ENCODE measurements at regions not wholly inside any gene's neighbourhood (a gene's known extent, or its start where the extent isn't known, plus 50 kb on each side); places are given as distances from the start of the nearest gene placed in this dataset.

DNA sequence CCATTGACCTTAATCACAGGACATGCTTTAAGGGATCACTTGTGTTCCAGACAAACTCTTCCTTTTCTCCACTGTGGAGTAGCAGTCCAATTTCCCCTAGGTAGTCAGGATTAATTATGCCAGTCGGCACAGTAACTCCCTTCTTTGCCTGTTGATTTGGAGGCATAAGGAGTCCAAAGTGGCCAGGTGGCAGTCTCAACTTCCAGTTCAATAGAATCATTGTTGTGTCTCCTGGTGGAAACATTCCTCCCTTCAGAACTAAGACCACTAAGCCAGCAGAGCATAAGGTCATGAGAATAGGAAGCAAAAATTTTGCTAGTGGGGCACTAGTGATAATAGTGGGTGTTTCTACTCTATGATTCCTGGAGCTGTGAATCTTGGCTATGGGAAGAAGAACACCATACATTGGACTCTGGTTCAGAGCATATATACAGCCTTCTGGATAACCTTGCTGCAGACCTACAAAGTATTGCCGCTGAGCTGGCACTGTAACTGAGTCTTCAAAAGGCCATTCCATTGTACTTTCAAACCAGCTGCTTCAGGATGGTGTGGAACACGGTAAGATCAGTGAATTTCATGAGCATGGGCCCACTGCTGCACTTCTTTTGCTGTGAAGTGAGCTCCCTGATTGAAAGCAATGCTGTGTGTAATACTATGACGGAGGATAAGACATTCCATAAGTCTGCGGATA lies 147.3 kb upstream of the MAX start:
- Histone ChIP-seq H2BK5ac (ENCODE audit: low read length) (no peak overlapping the region), H3K79me2 (ENCODE audit: control insufficient read depth, insufficient read depth, low read length) (no peaks in the 10 kb centered on the region), H3K4ac (ENCODE audit: low read depth, low read length) (no peak overlapping the region), H3K4me1 (ENCODE audit: control insufficient read depth, low read depth, low read length) (no peaks in the 10 kb centered on the region), H2AK5ac (ENCODE audit: low read length) (no peak overlapping the region), H2BK15ac (replicated peaks; ENCODE audit: low read depth) (no peak overlapping the region), H3K4me2 (ENCODE audit: low read length) (no peak overlapping the region), H3K23ac (ENCODE audit: low read length) (no peak overlapping the region), H3K56ac (ENCODE audit: low read length) (no peak overlapping the region), H3K18ac (ENCODE audit: low read length) (no peak overlapping the region), H3K27me3 (ENCODE audit: insufficient read depth, low read length, poor library complexity) (no peaks in the 10 kb centered on the region), H3K27ac (ENCODE audit: low read depth, low read length) (no peak overlapping the region), H3K79me1 (ENCODE audit: low read length) (no peaks in the 10 kb centered on the region), H4K8ac (ENCODE audit: low read depth, low read length) (no peak overlapping the region), H3K9ac (ENCODE audit: low read length) (no peak overlapping the region), H3K4me3 (ENCODE audit: low read length) (no peak overlapping the region), H3K36me3 (ENCODE audit: control insufficient read depth, insufficient read depth, low read length) (no peaks in the 10 kb centered on the region), H4K5ac (ENCODE audit: low read length) (no peak overlapping the region), H2BK120ac (ENCODE audit: low read depth, low read length) (no peak overlapping the region)
- WGBS (ENCODE audit: extremely low coverage, insufficient coverage, low lambda C conversion rate) = no CpG with 5 or more reads among the region's 5 CpGs
- no peak for DNase-seq

GRCh38 chr14:65250162-65250495 lies 147.8 kb upstream of the MAX start:
- WGBS (ENCODE audit: extremely low coverage, insufficient coverage, low lambda C conversion rate) = no CpG with 5 or more reads among the region's 2 CpGs
- Histone ChIP-seq H3K4me3 (ENCODE audit: low read length) (no peak overlapping the region), H3K36me3 (ENCODE audit: control insufficient read depth, insufficient read depth, low read length) (no peaks in the 10 kb centered on the region), H2BK120ac (ENCODE audit: low read depth, low read length) (no peak overlapping the region), H4K8ac (ENCODE audit: low read depth, low read length) (no peak overlapping the region), H3K27ac (ENCODE audit: low read depth, low read length) (no peak overlapping the region), H3K9ac (ENCODE audit: low read length) (no peak overlapping the region), H3K79me2 (ENCODE audit: control insufficient read depth, insufficient read depth, low read length) (no peaks in the 10 kb centered on the region), H3K4me2 (ENCODE audit: low read length) (no peak overlapping the region), H2BK5ac (ENCODE audit: low read length) (no peak overlapping the region), H3K56ac (ENCODE audit: low read length) (no peak overlapping the region), H3K18ac (ENCODE audit: low read length) (no peak overlapping the region), H3K27me3 (ENCODE audit: insufficient read depth, low read length, poor library complexity) (no peaks in the 10 kb centered on the region), H3K23ac (ENCODE audit: low read length) (no peak overlapping the region), H2BK15ac (replicated peaks; ENCODE audit: low read depth) (no peak overlapping the region), H2AK5ac (ENCODE audit: low read length) (no peak overlapping the region), H3K79me1 (ENCODE audit: low read length) (no peaks in the 10 kb centered on the region), H4K5ac (ENCODE audit: low read length) (no peak overlapping the region), H3K4me1 (ENCODE audit: control insufficient read depth, low read depth, low read length) (peaks cover under 1% of the 10 kb centered on the region), H3K4ac (ENCODE audit: low read depth, low read length) (no peak overlapping the region)
- DNase-seq = no peak

DNA sequence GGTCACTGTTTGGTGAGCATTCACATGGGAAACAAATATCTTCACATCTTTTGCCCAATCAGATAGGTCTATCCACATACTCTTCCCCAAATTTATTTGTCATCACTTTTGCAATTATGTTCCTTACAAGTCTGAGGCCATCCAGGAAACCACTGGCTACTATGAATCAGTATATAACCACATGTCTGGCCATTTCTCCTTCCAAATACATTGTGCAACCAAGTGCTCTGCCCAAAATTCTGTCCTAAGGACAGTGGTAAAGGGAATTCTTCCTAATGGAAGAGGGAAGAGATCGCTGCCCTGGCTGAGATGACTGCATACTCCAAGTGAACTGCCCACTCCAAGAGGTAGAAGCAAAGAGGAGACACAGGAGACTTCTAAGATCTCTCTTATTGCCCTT lies 148.9 kb upstream of the MAX start:
- Histone ChIP-seq H3K18ac (ENCODE audit: low read length) (no peak overlapping the region), H3K56ac (ENCODE audit: low read length) (no peak overlapping the region), H2BK120ac (ENCODE audit: low read depth, low read length) (no peak overlapping the region), H2BK5ac (ENCODE audit: low read length) (no peak overlapping the region), H3K9ac (ENCODE audit: low read length) (no peak overlapping the region), H3K4me2 (ENCODE audit: low read length) (no peak overlapping the region), H3K79me2 (ENCODE audit: control insufficient read depth, insufficient read depth, low read length) (no peaks in the 10 kb centered on the region), H3K27me3 (ENCODE audit: insufficient read depth, low read length, poor library complexity) (no peaks in the 10 kb centered on the region), H3K4me3 (ENCODE audit: low read length) (no peak overlapping the region), H3K79me1 (ENCODE audit: low read length) (no peaks in the 10 kb centered on the region), H4K8ac (ENCODE audit: low read depth, low read length) (no peak overlapping the region), H2AK5ac (ENCODE audit: low read length) (no peak overlapping the region), H3K4me1 (ENCODE audit: control insufficient read depth, low read depth, low read length) (peaks cover 9% of the 10 kb centered on the region), H3K27ac (ENCODE audit: low read depth, low read length) (no peak overlapping the region), H4K5ac (ENCODE audit: low read length) (no peak overlapping the region), H2BK15ac (replicated peaks; ENCODE audit: low read depth) (no peak overlapping the region), H3K23ac (ENCODE audit: low read length) (no peak overlapping the region), H3K4ac (ENCODE audit: low read depth, low read length) (no peak overlapping the region), H3K36me3 (ENCODE audit: control insufficient read depth, insufficient read depth, low read length) (no peaks in the 10 kb centered on the region)
- no CpG with 5 or more reads among the region's 1 CpG for WGBS (ENCODE audit: extremely low coverage, insufficient coverage, low lambda C conversion rate)
- no peak for DNase-seq

DNA sequence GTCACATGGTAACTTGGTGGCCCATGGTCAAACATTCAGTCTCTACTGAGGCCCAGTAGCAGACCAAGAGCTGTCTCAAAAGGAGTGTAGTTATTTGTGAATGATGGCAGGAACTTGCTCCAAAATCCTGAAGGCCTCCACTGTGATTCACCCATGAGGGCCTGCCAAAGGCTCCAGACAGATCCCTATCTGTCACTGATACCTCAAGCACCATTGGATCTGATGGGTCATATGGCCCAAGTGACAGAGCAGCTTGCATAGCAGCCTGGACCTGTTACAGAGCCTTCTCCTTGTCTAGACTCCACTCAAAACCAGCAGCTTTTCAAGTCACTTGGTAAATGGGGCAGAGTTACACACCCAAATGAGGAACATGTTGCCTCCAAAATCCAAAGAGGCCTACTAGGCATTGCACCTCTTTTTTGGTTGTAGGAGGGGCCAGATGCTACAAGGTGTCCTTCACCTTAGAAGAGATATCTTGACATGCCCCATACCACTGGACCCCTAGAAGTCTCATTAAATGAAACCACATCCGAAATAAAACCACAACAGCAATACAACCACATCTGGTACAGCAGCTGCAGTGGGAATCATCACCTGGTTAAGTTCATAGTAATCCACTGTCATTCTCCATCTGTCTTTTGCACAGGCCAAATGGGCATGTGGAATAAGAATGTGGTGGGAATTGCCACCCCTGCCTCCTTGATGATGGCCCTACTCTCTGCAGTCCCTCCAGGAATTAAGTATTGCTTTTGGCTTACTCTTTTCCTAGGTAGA lies 150.4 kb upstream of the MAX start:
- Histone ChIP-seq H3K79me1 (ENCODE audit: low read length) (no peaks in the 10 kb centered on the region), H3K79me2 (ENCODE audit: control insufficient read depth, insufficient read depth, low read length) (no peaks in the 10 kb centered on the region), H3K56ac (ENCODE audit: low read length) (no peak overlapping the region), H3K4ac (ENCODE audit: low read depth, low read length) (no peak overlapping the region), H2AK5ac (ENCODE audit: low read length) (no peak overlapping the region), H4K8ac (ENCODE audit: low read depth, low read length) (no peak overlapping the region), H3K9ac (ENCODE audit: low read length) (no peak overlapping the region), H4K5ac (ENCODE audit: low read length) (no peak overlapping the region), H2BK120ac (ENCODE audit: low read depth, low read length) (no peak overlapping the region), H3K4me3 (ENCODE audit: low read length) (no peak overlapping the region), H3K23ac (ENCODE audit: low read length) (no peak overlapping the region), H3K36me3 (ENCODE audit: control insufficient read depth, insufficient read depth, low read length) (no peaks in the 10 kb centered on the region), H3K4me1 (ENCODE audit: control insufficient read depth, low read depth, low read length) (peaks cover 19% of the 10 kb centered on the region), H3K27me3 (ENCODE audit: insufficient read depth, low read length, poor library complexity) (no peaks in the 10 kb centered on the region), H2BK15ac (replicated peaks; ENCODE audit: low read depth) (no peak overlapping the region), H3K18ac (ENCODE audit: low read length) (no peak overlapping the region), H2BK5ac (ENCODE audit: low read length) (no peak overlapping the region), H3K27ac (ENCODE audit: low read depth, low read length) (no peak overlapping the region), H3K4me2 (ENCODE audit: low read length) (no peak overlapping the region)
- WGBS (ENCODE audit: extremely low coverage, insufficient coverage, low lambda C conversion rate) = no CpG with 5 or more reads among the region's 1 CpG
- no peak for DNase-seq

- no peak overlapping the region for H2BK120ac ChIP-seq (ENCODE audit: low read depth, low read length)
- no peaks in the 10 kb centered on the region for H3K79me2 ChIP-seq (ENCODE audit: control insufficient read depth, insufficient read depth, low read length)
- peak overlapping the region; percentile 56 for H3K56ac ChIP-seq (ENCODE audit: low read length)
- H2AK5ac ChIP-seq (ENCODE audit: low read length) = no peak overlapping the region
- no peaks in the 10 kb centered on the region for H3K36me3 ChIP-seq (ENCODE audit: control insufficient read depth, insufficient read depth, low read length)
- H3K4me3 ChIP-seq (ENCODE audit: low read length) = no peak overlapping the region
- H4K8ac ChIP-seq (ENCODE audit: low read depth, low read length) = peak overlapping the region; percentile 77
- no CpG with 5 or more reads among the region's 5 CpGs for WGBS (ENCODE audit: extremely low coverage, insufficient coverage, low lambda C conversion rate)
- H3K4ac ChIP-seq (ENCODE audit: low read depth, low read length) = peak overlapping the region; percentile 72
- H4K5ac ChIP-seq (ENCODE audit: low read length) = no peak overlapping the region
- peak overlapping the region; percentile 49 for H3K27ac ChIP-seq (ENCODE audit: low read depth, low read length)
- peak overlapping the region; percentile 39 for H2BK5ac ChIP-seq (ENCODE audit: low read length)
- no peak overlapping the region for H3K23ac ChIP-seq (ENCODE audit: low read length)
- H3K27me3 ChIP-seq (ENCODE audit: insufficient read depth, low read length, poor library complexity) = no peaks in the 10 kb centered on the region
- no peaks in the 10 kb centered on the region for H3K79me1 ChIP-seq (ENCODE audit: low read length)
- DNase-seq = peak; percentile 90
- H3K4me1 ChIP-seq (ENCODE audit: control insufficient read depth, low read depth, low read length) = peaks cover 19% of the 10 kb centered on the region
- peak overlapping the region; percentile 62 for H3K4me2 ChIP-seq (ENCODE audit: low read length)
- no peak overlapping the region for H2BK15ac ChIP-seq (replicated peaks; ENCODE audit: low read depth)
- no peak overlapping the region for H3K9ac ChIP-seq (ENCODE audit: low read length)
- peak overlapping the region; percentile 13 for H3K18ac ChIP-seq (ENCODE audit: low read length)
Measured at GRCh38 chr14:65255029-65255545, 152.8 kb upstream of the MAX start.

Measured in mesendoderm (in vitro differentiated cells).